ENCODE measurements at regions not wholly inside any gene's neighbourhood (a gene's known extent, or its start where the extent isn't known, plus 50 kb on each side); places are given as distances from the start of the nearest gene placed in this dataset.

- no peak for DNase-seq
Observed at GRCh38 chr6:145475794-145476396, 259.4 kb downstream of the EPM2A start.

- DNase-seq = no peak
Observed at GRCh38 chr6:145480024-145480423, 255.3 kb downstream of the EPM2A start.

GRCh38 chr6:145483191-145483996 lies 251.9 kb downstream of the EPM2A start:
- no peak for DNase-seq

- no peak for DNase-seq
Observed at GRCh38 chr6:145485288-145485687, 250.0 kb downstream of the EPM2A start.

GRCh38 chr6:145486306-145486705 lies 249.0 kb downstream of the EPM2A start:
- DNase-seq = no peak

- no peak for DNase-seq
Observed at GRCh38 chr6:145489583-145489982, 245.7 kb downstream of the EPM2A start.

- no peak for DNase-seq
Observed at GRCh38 chr6:145490068-145490467, 245.3 kb downstream of the EPM2A start.

- no peak for DNase-seq
Observed at GRCh38 chr6:145491126-145491525, 244.2 kb downstream of the EPM2A start.

- DNase-seq = no peak
Observed at GRCh38 chr6:145497006-145497405, 238.3 kb downstream of the EPM2A start.

- no peak for DNase-seq
Observed at GRCh38 chr6:145498425-145498824, 236.9 kb downstream of the EPM2A start.

- DNase-seq = no peak
Observed at GRCh38 chr6:145502416-145502815, 232.9 kb downstream of the EPM2A start.

- DNase-seq = no peak
Observed at GRCh38 chr6:145506136-145506535, 229.2 kb downstream of the EPM2A start.

- DNase-seq = no peak
Observed at GRCh38 chr6:145506565-145506964, 228.8 kb downstream of the EPM2A start.

- DNase-seq = no peak
Observed at GRCh38 chr6:145507239-145507638, 228.1 kb downstream of the EPM2A start.

- no peak for DNase-seq
Observed at GRCh38 chr6:145508107-145508506, 227.2 kb downstream of the EPM2A start.

- no peak for DNase-seq
Observed at GRCh38 chr6:145517492-145517891, 217.8 kb downstream of the EPM2A start.

GRCh38 chr6:145525038-145525437 lies 210.3 kb downstream of the EPM2A start:
- DNase-seq = no peak

GRCh38 chr6:145529582-145529981 lies 205.7 kb downstream of the EPM2A start:
- no peak for DNase-seq

- DNase-seq = no peak
Observed at GRCh38 chr6:145530454-145530853, 204.9 kb downstream of the EPM2A start.

GRCh38 chr6:145531032-145531431 lies 204.3 kb downstream of the EPM2A start:
- no peak for DNase-seq

- no peak for DNase-seq
Observed at GRCh38 chr6:145531822-145532221, 203.5 kb downstream of the EPM2A start.

GRCh38 chr6:145532361-145532760 lies 203.0 kb downstream of the EPM2A start:
- no peak for DNase-seq

GRCh38 chr6:145534989-145535388 lies 200.3 kb downstream of the EPM2A start:
- DNase-seq = no peak

GRCh38 chr6:145538989-145539388 lies 196.3 kb downstream of the EPM2A start:
- no peak for DNase-seq

GRCh38 chr6:145539831-145540230 lies 195.5 kb downstream of the EPM2A start:
- no peak for DNase-seq

Measured in GOT3 (cell line).